Cardiac fibroblast (primary cell): ENCODE measurements at regions not wholly inside any gene's neighbourhood (a gene's known extent, or its start where the extent isn't known, plus 50 kb on each side); places are given as distances from the start of the nearest gene placed in this dataset.
"Not testable (repeated sequence)": the region's sequence is repeated elsewhere in the genome, so short reads cannot be mapped to it uniquely, and the experiment has no call there.

Experiments
- DNase-seq, 2 donors: peaks; one replicate each; pipeline versions ENCODE4 v3.0.0 to v3.0.0-alpha.2; 2010; ENCODE audit warnings: low read depth in 2 of 2
- H3K4me3 ChIP-seq, 2 donors: replicated peaks in 1 of 2; 1 replicate in 1 of 2; 2 replicates in 1 of 2; pipeline ENCODE4 v1.5.1; 2011; ENCODE audit warnings: low read depth in 2 of 2, low read length in 2 of 2, mild to moderate bottlenecking in 2 of 2, moderate library complexity in 1 of 2
- CTCF ChIP-seq: IDR thresholded peaks from one replicate; pipeline ENCODE4 v1.5.1; 2011; ENCODE audit warnings: low read depth, mild to moderate bottlenecking, low read length, inconsistent platforms

GRCh38 chr15:69920221-69920620, 177.5 kb downstream of the TLE3 start:
- no peak for TF ChIP-seq CTCF
- H3K4me3 ChIP-seq: no peak overlapping the region
- DNase-seq: no peak

- H3K4me3 ChIP-seq: no peak overlapping the region
- no peak for TF ChIP-seq CTCF
- DNase-seq: no peak
These were observed 175.8 kb downstream of the TLE3 start for GRCh38 chr15:69921626-69922619.

- no peak for TF ChIP-seq CTCF
- no peak overlapping the region for H3K4me3 ChIP-seq
- no peak for DNase-seq
These were observed 173.2 kb downstream of the TLE3 start for GRCh38 chr15:69924531-69924930.

- no peak overlapping the region for H3K4me3 ChIP-seq
- no peak for TF ChIP-seq CTCF
- DNase-seq: peak; percentile 9 to 10
These were observed 171.7 kb downstream of the TLE3 start for GRCh38 chr15:69926006-69926405.

- TF ChIP-seq CTCF: no peak
- H3K4me3 ChIP-seq: no peak overlapping the region
- no peak for DNase-seq
These were observed 171.0 kb downstream of the TLE3 start for GRCh38 chr15:69926721-69927120.

- not testable (repeated sequence) for H3K4me3 ChIP-seq, DNase-seq
These were observed 168.8 kb downstream of the TLE3 start for GRCh38 chr15:69928890-69929289.

GRCh38 chr15:69929905-69930630, 167.6 kb downstream of the TLE3 start:
- no peak for TF ChIP-seq CTCF
- DNase-seq: no peak
- H3K4me3 ChIP-seq: no peak overlapping the region
